Forelimb muscle (tissue), 1 donor: ENCODE measurements at regions not wholly inside any gene's neighbourhood (a gene's known extent, or its start where the extent isn't known, plus 50 kb on each side); places are given as distances from the start of the nearest gene placed in this dataset.
"Not testable (repeated sequence)": the region's sequence is repeated elsewhere in the genome, so short reads cannot be mapped to it uniquely, and the experiment has no call there.

ENCODE experiments used
- DNase-seq: peaks from one replicate; pipeline ENCODE4 v3.0.0-alpha.2; 2013; ENCODE audit warnings: low read depth

GRCh38 chr2:134019871-134020270 is 234.0 kb upstream of the MGAT5 start:
- no peak for DNase-seq

GRCh38 chr2:134020608-134021007 is 233.3 kb upstream of the MGAT5 start:
- DNase-seq: no peak

- no peak for DNase-seq
These were observed 231.9 kb upstream of the MGAT5 start for GRCh38 chr2:134021830-134022524.

GRCh38 chr2:134023854-134024253 is 230.0 kb upstream of the MGAT5 start:
- DNase-seq: no peak

GRCh38 chr2:134027980-134028379 is 225.9 kb upstream of the MGAT5 start:
- no peak for DNase-seq

GRCh38 chr2:134029418-134029817 is 224.5 kb upstream of the MGAT5 start:
- peak; percentile 20 for DNase-seq

- DNase-seq: no peak
These were observed 222.3 kb upstream of the MGAT5 start for GRCh38 chr2:134031539-134031938.

GRCh38 chr2:134035605-134036370 is 218.1 kb upstream of the MGAT5 start:
- no peak for DNase-seq

- no peak for DNase-seq
These were observed 213.8 kb upstream of the MGAT5 start for GRCh38 chr2:134039912-134040581.

- DNase-seq: not testable (repeated sequence)
These were observed 213.2 kb upstream of the MGAT5 start for GRCh38 chr2:134040626-134041172.

GRCh38 chr2:134041877-134042276 is 212.0 kb upstream of the MGAT5 start:
- no peak for DNase-seq

- not testable (repeated sequence) for DNase-seq
These were observed 210.8 kb upstream of the MGAT5 start for GRCh38 chr2:134043028-134043427.

GRCh38 chr2:134052173-134052572 is 201.7 kb upstream of the MGAT5 start:
- DNase-seq: no peak

- no peak for DNase-seq
These were observed 197.7 kb upstream of the MGAT5 start for GRCh38 chr2:134056173-134056572.

GRCh38 chr2:134061066-134061465 is 192.8 kb upstream of the MGAT5 start:
- not testable (repeated sequence) for DNase-seq

- DNase-seq: not testable (repeated sequence)
These were observed 191.6 kb upstream of the MGAT5 start for GRCh38 chr2:134062235-134062634.

GRCh38 chr2:134063916-134064315 is 190.0 kb upstream of the MGAT5 start:
- DNase-seq: not testable (repeated sequence)

- DNase-seq: no peak
These were observed 183.6 kb upstream of the MGAT5 start for GRCh38 chr2:134070281-134070741.

GRCh38 chr2:134072341-134072740 is 181.5 kb upstream of the MGAT5 start:
- DNase-seq: no peak

- peak; percentile 8 for DNase-seq
These were observed 180.8 kb upstream of the MGAT5 start for GRCh38 chr2:134073023-134073422.

GRCh38 chr2:134074619-134075018 is 179.3 kb upstream of the MGAT5 start:
- no peak for DNase-seq

GRCh38 chr2:134075204-134075603 is 178.7 kb upstream of the MGAT5 start:
- DNase-seq: no peak
